ENCODE measurements at regions not wholly inside any gene's neighbourhood (a gene's known extent, or its start where the extent isn't known, plus 50 kb on each side); places are given as distances from the start of the nearest gene placed in this dataset.

DNA sequence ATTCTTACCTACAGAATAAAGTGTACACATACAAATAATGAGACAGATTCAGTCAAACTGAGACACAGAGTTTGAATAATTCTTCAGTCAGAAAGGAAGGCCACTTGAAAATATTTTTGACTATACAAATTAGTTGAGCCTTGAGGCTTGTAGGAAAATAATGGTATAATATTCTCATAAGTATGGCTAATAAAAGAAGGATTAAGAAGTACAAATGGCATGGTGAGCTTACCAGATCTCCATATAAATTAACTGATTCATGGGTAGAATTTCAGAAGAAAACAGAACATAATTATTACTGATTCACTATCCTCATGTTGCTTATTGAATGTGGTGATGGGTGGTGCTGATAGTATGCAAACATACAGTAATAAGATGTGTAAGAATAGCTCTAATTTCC, 401.1 kb downstream of the PCDH18 start:
- TF ChIP-seq, protein P1, sequence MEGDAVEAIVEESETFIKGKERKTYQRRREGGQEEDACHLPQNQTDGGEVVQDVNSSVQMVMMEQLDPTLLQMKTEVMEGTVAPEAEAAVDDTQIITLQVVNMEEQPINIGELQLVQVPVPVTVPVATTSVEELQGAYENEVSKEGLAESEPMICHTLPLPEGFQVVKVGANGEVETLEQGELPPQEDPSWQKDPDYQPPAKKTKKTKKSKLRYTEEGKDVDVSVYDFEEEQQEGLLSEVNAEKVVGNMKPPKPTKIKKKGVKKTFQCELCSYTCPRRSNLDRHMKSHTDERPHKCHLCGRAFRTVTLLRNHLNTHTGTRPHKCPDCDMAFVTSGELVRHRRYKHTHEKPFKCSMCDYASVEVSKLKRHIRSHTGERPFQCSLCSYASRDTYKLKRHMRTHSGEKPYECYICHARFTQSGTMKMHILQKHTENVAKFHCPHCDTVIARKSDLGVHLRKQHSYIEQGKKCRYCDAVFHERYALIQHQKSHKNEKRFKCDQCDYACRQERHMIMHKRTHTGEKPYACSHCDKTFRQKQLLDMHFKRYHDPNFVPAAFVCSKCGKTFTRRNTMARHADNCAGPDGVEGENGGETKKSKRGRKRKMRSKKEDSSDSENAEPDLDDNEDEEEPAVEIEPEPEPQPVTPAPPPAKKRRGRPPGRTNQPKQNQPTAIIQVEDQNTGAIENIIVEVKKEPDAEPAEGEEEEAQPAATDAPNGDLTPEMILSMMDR (IDR thresholded peaks at IDR 0.05), result no peak
- Mint-ChIP-seq H3K4me1 (no peaks in the 10 kb centered on the region), H3K4me3 (no peak overlapping the region), H3K36me3 (ENCODE audit: low read depth) (no peaks in the 10 kb centered on the region), H3K27me3 (ENCODE audit: low read depth, poor library complexity) (no peaks in the 10 kb centered on the region), H3K27ac (no peak overlapping the region), H3K9me3 (no peaks in the 10 kb centered on the region)
- DNase-seq, result no peak

DNA sequence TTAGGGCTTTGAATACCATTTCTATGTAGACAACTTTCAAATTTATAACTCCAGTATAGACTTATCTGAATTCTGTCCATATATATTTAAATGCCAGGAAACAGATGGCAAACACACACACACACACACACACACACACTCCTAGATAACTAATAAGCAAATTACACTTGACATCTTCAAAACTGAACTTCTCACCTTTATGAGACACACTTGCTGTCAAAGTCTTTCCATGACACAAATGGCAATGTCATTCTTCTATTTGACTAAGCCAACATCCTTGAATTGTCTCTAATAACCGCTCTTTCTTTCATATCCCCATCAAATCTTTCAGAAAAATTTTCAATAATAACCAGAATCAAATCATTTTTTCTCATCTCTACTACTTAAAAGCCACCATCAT, 402.4 kb downstream of the PCDH18 start:
- H3K9me3 Mint-ChIP-seq, result no peaks in the 10 kb centered on the region
- no peak for DNase-seq
- H3K27ac Mint-ChIP-seq, result no peak overlapping the region
- no peaks in the 10 kb centered on the region for H3K27me3 Mint-ChIP-seq (ENCODE audit: low read depth, poor library complexity)
- TF ChIP-seq, protein P1 (IDR thresholded peaks at IDR 0.05), result no peak
- no peak overlapping the region for H3K4me3 Mint-ChIP-seq
- H3K36me3 Mint-ChIP-seq (ENCODE audit: low read depth), result no peaks in the 10 kb centered on the region
- no peaks in the 10 kb centered on the region for H3K4me1 Mint-ChIP-seq

DNA sequence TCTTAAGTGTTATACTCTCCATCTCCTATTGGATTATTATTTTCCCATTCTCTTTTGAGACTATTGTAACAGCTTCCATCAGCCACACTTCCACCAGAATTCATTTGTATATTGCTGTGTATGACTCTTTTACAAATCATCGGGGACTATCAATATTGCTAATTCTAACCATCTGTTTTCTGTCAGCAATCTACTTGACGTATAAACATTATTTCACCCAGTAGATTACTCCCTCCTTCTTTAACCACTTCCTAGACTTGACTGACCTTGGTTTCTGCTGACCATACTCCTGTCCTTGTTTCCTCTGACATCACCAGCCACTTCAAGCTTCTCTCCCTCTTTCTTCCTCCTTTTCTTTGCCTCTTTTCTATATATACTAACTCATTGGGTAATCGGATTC, 402.9 kb downstream of the PCDH18 start:
- Mint-ChIP-seq H3K27me3 (ENCODE audit: low read depth, poor library complexity) (no peaks in the 10 kb centered on the region), H3K36me3 (ENCODE audit: low read depth) (no peaks in the 10 kb centered on the region), H3K4me3 (no peak overlapping the region), H3K4me1 (no peaks in the 10 kb centered on the region), H3K27ac (no peak overlapping the region), H3K9me3 (no peaks in the 10 kb centered on the region)
- TF ChIP-seq, protein P1 (IDR thresholded peaks at IDR 0.05), result no peak
- no peak for DNase-seq

DNA sequence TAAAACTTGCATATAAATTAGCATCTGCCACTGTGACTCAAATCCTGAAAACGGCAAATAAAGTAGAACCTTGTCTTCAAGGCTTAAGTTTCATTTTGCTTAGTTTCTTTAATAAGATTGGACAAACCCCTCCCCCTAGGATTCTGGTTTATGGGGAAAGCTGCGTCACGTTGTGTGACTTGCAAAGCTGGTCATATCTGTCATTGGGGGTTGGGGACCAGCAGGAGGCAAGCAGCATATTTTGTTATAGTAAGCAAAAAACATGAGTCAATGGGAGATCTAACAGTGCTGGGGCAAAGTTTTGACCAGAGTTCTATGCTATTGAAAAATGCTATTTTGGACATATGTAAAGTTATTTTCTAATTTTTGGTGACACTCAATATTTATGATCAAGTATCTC, 407.3 kb downstream of the PCDH18 start:
- TF ChIP-seq, protein P1 (IDR thresholded peaks at IDR 0.05), result no peak
- DNase-seq, result no peak
- no peak overlapping the region for H3K4me3 Mint-ChIP-seq

DNA sequence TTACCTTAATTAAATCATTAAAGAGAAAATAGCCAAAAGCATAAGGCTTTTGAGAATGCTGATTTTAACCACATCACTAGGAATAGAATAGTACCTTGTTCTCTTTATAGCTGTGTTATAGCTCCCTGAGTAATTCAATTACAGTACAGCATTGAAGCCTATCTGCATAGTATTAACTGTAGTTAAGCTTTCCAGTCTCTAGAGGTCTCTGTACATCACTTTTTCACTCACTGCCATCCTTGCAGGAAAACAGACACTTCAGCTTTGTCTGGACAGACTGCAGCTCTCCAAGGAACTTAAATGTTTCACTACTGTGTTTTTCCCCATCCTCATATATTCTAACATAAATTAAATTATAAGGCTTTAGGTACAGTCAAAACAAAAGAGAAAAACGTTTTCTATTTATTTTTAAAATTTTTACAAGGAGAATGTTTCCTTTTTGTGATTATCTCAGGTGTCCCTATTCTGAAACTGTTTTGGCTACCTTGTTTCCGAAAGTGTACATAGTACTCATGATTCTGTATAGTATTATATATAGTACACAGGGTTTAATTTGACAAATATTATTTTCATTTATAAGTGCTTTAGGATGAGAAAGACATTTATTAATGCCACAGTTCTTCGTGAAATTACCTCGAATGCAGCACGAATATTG, 407.9 kb downstream of the PCDH18 start:
- H3K27me3 Mint-ChIP-seq (ENCODE audit: low read depth, poor library complexity), result peaks cover 3% of the 10 kb centered on the region
- H3K27ac Mint-ChIP-seq, result no peak overlapping the region
- no peaks in the 10 kb centered on the region for H3K4me1 Mint-ChIP-seq
- no peaks in the 10 kb centered on the region for H3K36me3 Mint-ChIP-seq (ENCODE audit: low read depth)
- H3K4me3 Mint-ChIP-seq, result no peak overlapping the region
- no peak for DNase-seq
- H3K9me3 Mint-ChIP-seq, result no peaks in the 10 kb centered on the region
- TF ChIP-seq, protein P1 (IDR thresholded peaks at IDR 0.05), result peak; percentile 58

More for the DNA sequence above, 407.3 kb downstream of the PCDH18 start:
- Mint-ChIP-seq H3K9me3 (no peaks in the 10 kb centered on the region), H3K27ac (no peak overlapping the region), H3K27me3 (ENCODE audit: low read depth, poor library complexity) (peaks cover 3% of the 10 kb centered on the region), H3K4me1 (no peaks in the 10 kb centered on the region), H3K36me3 (ENCODE audit: low read depth) (no peaks in the 10 kb centered on the region)

DNA sequence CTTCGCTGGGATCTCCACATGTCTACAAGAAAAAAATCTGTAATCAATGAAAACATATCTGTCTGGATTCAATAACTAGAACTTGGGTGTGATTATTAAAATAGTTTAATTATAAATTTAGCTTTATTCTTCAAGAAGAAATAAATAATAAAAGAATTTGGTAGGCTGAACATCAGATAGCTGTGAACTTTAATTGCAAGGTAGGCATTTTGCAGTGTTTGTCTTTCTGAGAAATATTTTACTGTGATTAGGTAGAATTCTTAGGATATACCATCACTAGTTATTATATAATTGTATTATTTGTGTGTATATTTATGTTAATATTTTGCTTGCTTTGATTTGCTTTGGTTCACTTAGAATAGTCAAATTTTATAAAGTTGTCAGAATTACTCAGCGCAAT, 409.4 kb downstream of the PCDH18 start:
- Mint-ChIP-seq H3K4me1 (no peaks in the 10 kb centered on the region), H3K9me3 (no peaks in the 10 kb centered on the region), H3K4me3 (no peak overlapping the region), H3K27me3 (ENCODE audit: low read depth, poor library complexity) (peaks cover 3% of the 10 kb centered on the region), H3K36me3 (ENCODE audit: low read depth) (no peaks in the 10 kb centered on the region), H3K27ac (no peak overlapping the region)
- no peak for DNase-seq
- TF ChIP-seq, protein P1 (IDR thresholded peaks at IDR 0.05), result no peak

Data from nephron progenitor cell (in vitro differentiated cells).